ENCODE measurements at regions not wholly inside any gene's neighbourhood (a gene's known extent, or its start where the extent isn't known, plus 50 kb on each side); places are given as distances from the start of the nearest gene placed in this dataset.

GRCh38 chr13:105595471-105595870 lies 940.0 kb downstream of the EFNB2 start:
- DNase-seq (ENCODE audit: low read depth): no peak
- TF ChIP-seq MYC (IDR thresholded peaks at IDR 0.05; ENCODE audit: low read depth, low read length) (no peak), CTCF (IDR thresholded peaks at IDR 0.05; ENCODE audit: low read depth, low read length) (no peak), POLR2A (IDR thresholded peaks at IDR 0.05; ENCODE audit: extremely low read depth, insufficient read length) (no peak)
- TF ChIP-seq, protein P1, sequence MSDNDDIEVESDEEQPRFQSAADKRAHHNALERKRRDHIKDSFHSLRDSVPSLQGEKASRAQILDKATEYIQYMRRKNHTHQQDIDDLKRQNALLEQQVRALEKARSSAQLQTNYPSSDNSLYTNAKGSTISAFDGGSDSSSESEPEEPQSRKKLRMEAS (IDR thresholded peaks at IDR 0.05; ENCODE audit: low read depth, low read length): no peak
- no peak overlapping the region for H3K4me3 ChIP-seq (ENCODE audit: low read depth, low read length)

GRCh38 chr13:105591277-105591676 lies 944.2 kb downstream of the EFNB2 start:
- TF ChIP-seq, protein P1 (IDR thresholded peaks at IDR 0.05; ENCODE audit: low read depth, low read length): no peak
- no peak for TF ChIP-seq MYC (IDR thresholded peaks at IDR 0.05; ENCODE audit: low read depth, low read length)
- TF ChIP-seq CTCF (IDR thresholded peaks at IDR 0.05; ENCODE audit: low read depth, low read length): no peak
- TF ChIP-seq POLR2A (IDR thresholded peaks at IDR 0.05; ENCODE audit: extremely low read depth, insufficient read length): no peak
- no peak for DNase-seq (ENCODE audit: low read depth)
- H3K4me3 ChIP-seq (ENCODE audit: low read depth, low read length): no peak overlapping the region

DNA sequence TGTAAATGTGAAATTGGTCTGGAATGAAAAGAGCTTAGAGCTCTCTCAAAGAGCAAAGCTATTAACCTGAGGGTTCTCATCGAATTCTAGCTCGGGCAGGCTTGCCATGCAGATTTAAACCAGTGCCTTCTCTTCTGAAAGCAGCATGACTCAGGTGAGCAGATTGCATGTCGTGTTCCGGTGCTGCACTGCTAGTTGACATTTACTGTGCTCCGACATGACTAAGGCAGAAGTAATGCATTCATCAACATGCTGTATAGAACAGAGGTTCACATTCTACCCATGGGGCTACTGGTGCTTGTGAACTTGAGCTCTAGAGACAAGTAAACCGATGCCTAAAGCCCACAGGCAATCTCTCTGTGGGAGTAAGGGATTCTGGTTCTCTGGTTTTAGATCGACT lies 947.7 kb downstream of the EFNB2 start:
- H3K4me3 ChIP-seq (ENCODE audit: low read depth, low read length): no peak overlapping the region
- DNase-seq (ENCODE audit: low read depth): no peak
- TF ChIP-seq POLR2A (IDR thresholded peaks at IDR 0.05; ENCODE audit: extremely low read depth, insufficient read length) (no peak), CTCF (IDR thresholded peaks at IDR 0.05; ENCODE audit: low read depth, low read length) (no peak), MYC (IDR thresholded peaks at IDR 0.05; ENCODE audit: low read depth, low read length) (no peak)
- TF ChIP-seq, protein P1 (IDR thresholded peaks at IDR 0.05; ENCODE audit: low read depth, low read length): no peak

GRCh38 chr13:105579821-105580710 lies 955.4 kb downstream of the EFNB2 start:
- TF ChIP-seq CTCF (IDR thresholded peaks at IDR 0.05; ENCODE audit: low read depth, low read length): no peak
- no peak for TF ChIP-seq POLR2A (IDR thresholded peaks at IDR 0.05; ENCODE audit: extremely low read depth, insufficient read length)
- no peak for TF ChIP-seq MYC (IDR thresholded peaks at IDR 0.05; ENCODE audit: low read depth, low read length)
- TF ChIP-seq, protein P1 (IDR thresholded peaks at IDR 0.05; ENCODE audit: low read depth, low read length): no peak
- no peak overlapping the region for H3K4me3 ChIP-seq (ENCODE audit: low read depth, low read length)
- DNase-seq (ENCODE audit: low read depth): no peak

- no peak for DNase-seq (ENCODE audit: low read depth)
- H3K4me3 ChIP-seq (ENCODE audit: low read depth, low read length): no peak overlapping the region
- TF ChIP-seq MYC (IDR thresholded peaks at IDR 0.05; ENCODE audit: low read depth, low read length) (no peak), POLR2A (IDR thresholded peaks at IDR 0.05; ENCODE audit: extremely low read depth, insufficient read length) (no peak), CTCF (IDR thresholded peaks at IDR 0.05; ENCODE audit: low read depth, low read length) (no peak)
- TF ChIP-seq, protein P1 (IDR thresholded peaks at IDR 0.05; ENCODE audit: low read depth, low read length): no peak
These were observed 962.3 kb downstream of the EFNB2 start for GRCh38 chr13:105573136-105573535.

Measured in NB4 (cell line).